ENCODE measurements at regions not wholly inside any gene's neighbourhood (a gene's known extent, or its start where the extent isn't known, plus 50 kb on each side); places are given as distances from the start of the nearest gene placed in this dataset.

DNA sequence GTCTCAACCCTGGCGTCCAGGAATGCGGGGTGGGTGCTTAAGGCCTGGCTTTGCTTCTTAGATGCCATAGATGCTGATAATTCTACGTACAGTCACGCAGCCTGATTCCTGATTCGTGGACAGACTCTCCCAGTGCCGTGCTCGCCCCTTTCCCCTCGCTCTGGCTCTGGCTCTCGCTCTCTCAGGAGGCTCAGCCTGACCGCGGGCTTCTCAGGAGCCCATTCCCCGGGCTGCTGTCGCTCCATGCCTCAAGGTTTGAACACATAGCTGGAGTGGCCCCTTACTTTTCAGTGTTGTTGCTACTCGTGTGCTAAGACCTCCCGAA is 59.2 kb upstream of the ZC4H2 start:
- TF ChIP-seq CTCF (IDR thresholded peaks at IDR 0.05): no peak
- TF ChIP-seq CEBPB (IDR thresholded peaks at IDR 0.05): no peak
- TF ChIP-seq RAD21 (conservative IDR thresholded peaks at IDR 0.05 in 1 of 2, IDR thresholded peaks at IDR 0.05 in 1 of 2): no peak
- TF ChIP-seq REST (IDR thresholded peaks at IDR 0.05): no peak
- TF ChIP-seq HMGXB4 (CRISPR knock-in tag; IDR thresholded peaks at IDR 0.05; ENCODE audit: borderline replicate concordance): no peak
